Fibroblast of villous mesenchyme (primary cell): ENCODE measurements at regions not wholly inside any gene's neighbourhood (a gene's known extent, or its start where the extent isn't known, plus 50 kb on each side); places are given as distances from the start of the nearest gene placed in this dataset.

ENCODE experiments used
- DNase-seq: peaks from one replicate; pipeline ENCODE4 v3.0.0-alpha.2; 2010; ENCODE audit warnings: low read depth
- H3K4me3 ChIP-seq: 2 replicates; pipeline ENCODE4 v1.5.1; 2011; ENCODE audit warnings: low read depth, mild to moderate bottlenecking, low read length
- TF ChIP-seq, protein P1 (sequence below): IDR thresholded peaks from 2 replicates; pipeline ENCODE4 v1.5.1; 2012; ENCODE audit warnings: low read depth, mild to moderate bottlenecking, low read length; ENCODE audit not compliant: insufficient read depth

DNA sequence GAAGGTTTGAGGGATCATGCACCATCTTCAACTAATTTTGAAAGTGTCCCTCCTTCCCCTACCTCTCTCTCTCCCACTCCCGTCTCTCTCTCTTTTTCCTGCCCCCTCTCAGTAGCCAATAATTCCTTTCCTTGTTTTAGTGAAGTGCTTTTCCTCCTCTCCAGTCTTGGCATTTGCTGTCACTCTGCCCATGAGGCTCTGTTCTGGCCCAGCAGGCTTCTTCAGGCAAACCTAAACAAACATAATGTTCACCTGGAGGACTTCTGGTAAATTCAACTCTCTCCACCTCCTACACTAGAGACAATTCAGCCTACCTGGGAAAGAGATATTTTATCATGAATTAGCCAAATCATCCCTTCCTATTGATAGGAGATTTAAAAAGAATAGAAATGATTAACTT, 86.6 kb upstream of the ADRA1D start:
- TF ChIP-seq, protein P1, sequence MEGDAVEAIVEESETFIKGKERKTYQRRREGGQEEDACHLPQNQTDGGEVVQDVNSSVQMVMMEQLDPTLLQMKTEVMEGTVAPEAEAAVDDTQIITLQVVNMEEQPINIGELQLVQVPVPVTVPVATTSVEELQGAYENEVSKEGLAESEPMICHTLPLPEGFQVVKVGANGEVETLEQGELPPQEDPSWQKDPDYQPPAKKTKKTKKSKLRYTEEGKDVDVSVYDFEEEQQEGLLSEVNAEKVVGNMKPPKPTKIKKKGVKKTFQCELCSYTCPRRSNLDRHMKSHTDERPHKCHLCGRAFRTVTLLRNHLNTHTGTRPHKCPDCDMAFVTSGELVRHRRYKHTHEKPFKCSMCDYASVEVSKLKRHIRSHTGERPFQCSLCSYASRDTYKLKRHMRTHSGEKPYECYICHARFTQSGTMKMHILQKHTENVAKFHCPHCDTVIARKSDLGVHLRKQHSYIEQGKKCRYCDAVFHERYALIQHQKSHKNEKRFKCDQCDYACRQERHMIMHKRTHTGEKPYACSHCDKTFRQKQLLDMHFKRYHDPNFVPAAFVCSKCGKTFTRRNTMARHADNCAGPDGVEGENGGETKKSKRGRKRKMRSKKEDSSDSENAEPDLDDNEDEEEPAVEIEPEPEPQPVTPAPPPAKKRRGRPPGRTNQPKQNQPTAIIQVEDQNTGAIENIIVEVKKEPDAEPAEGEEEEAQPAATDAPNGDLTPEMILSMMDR, result no peak
- no peak overlapping the region for H3K4me3 ChIP-seq
- DNase-seq, result no peak

DNA sequence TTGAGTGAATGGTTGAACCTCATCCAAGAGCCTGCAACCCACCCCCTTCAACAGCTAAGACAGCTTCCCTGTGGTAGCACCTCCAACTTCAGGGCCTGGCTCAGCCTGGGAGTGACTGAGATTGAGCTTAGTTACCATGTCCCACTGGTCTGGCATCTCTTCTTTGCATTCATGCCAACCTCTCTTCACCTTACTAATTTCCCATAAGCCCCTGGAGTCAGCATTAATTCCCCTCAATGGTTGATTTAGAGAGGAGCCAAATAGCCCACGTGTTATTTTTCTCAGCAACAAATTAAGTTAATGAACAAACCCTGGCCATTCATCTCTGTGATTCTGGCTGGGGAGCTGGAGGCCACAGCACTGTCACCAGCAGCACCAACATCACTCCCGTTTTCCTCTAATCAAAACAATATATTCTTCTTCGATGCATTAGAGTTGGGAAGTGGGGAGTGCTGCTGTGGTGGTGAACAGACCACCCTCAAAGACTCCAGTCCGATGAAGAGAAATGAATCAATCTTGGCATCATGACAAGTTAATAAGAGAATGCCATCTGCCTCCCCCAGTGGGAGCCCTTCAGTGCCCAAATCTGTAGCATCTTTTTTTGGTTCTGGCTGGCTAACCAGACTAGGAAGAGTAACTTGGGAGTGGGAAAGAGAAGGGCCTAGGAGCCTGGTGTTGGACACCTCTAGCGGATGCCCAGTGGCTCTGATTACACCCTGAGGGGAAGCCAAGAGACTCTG, 83.2 kb upstream of the ADRA1D start:
- no peak for DNase-seq
- H3K4me3 ChIP-seq, result no peak overlapping the region
- TF ChIP-seq, protein P1, result no peak

DNA sequence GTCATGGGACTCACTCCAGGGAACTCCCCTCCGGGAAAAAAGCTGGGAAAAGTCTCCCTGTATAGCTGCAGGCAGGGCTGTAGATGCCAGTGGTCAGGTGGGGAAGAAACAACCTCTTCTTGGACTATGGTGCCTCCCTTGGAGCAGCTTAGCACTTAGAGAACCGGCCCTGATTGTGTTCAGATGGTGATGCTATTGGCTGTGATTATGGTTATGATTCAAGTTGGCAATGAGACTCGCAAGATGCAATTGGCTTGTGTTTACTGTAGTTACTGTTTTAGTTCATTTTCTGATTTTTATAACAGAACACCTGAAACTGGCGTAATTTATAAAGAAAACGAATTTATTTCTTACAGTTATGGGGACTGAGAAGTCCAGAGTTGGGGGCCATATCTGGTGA, 80.9 kb upstream of the ADRA1D start:
- DNase-seq, result no peak
- H3K4me3 ChIP-seq, result no peak overlapping the region
- TF ChIP-seq, protein P1, result no peak

DNA sequence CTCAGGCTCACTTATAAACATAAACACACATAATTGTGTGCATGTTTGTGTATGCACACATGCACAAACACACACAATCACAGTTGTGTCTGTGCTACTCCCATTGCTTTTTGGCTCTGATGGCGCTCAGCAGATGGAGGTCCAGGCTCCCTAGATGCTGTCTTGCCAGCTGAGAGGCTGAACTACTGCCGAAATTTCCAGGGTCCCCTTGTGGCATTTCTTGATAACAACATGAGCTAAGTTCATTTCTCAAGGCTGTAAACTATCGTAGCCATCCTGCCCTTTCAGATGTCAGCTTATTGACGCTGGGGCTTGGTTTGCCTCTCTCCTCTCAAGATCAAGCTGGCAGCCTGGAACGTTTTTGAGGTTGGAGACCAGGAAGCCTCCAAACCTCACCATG, 80.1 kb upstream of the ADRA1D start:
- DNase-seq, result no peak
- TF ChIP-seq, protein P1, result no peak

DNA sequence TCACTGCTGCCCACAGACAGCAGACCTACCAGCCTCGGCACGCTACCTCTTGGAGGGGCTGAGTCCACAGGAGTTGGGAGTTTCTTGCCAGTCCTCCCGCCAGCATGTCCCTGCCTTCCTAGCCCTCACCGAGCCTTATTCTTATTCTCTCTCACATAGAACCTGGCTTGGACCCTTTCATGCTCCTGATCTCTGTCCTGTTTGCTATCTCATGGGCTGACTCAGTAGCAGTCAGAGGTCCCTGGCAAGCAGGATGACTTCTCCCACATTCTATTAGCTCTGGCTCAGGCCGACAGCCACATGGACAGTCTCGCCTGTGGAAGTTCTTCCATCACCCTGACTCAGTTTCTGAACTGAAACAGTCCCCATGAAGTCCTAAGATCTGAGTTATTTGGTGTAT, 79.5 kb upstream of the ADRA1D start:
- no peak for DNase-seq
- TF ChIP-seq, protein P1, result no peak
- no peak overlapping the region for H3K4me3 ChIP-seq

More for the DNA sequence above, 80.1 kb upstream of the ADRA1D start:
- no peak overlapping the region for H3K4me3 ChIP-seq

DNA sequence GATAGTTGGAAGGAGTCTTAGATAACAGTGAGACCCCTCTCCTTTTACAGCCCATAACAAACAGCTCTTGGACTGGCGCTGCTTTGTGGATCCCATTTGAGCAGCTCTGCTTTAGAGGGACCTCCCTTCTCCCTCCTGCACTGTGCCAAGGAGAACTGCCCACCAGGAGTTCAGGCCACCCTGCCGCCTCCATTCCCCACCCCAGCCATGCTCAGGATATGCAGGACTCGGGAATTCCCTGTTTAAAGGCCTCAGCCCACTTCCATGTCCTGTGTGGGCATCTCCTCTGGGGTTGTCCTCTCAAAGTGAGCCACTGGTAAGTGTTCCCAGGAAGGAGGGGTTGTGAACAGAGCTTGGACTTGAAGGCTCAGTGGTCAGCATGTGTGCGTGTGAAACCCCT, 78.9 kb upstream of the ADRA1D start:
- no peak overlapping the region for H3K4me3 ChIP-seq
- no peak for DNase-seq
- TF ChIP-seq, protein P1, result no peak
